Epidermal melanocyte (primary cell): ENCODE measurements at regions not wholly inside any gene's neighbourhood (a gene's known extent, or its start where the extent isn't known, plus 50 kb on each side); places are given as distances from the start of the nearest gene placed in this dataset.
A peak's percentile ranks its signal among the peaks of the same experiment; 100 is the strongest.
"Not testable (repeated sequence)": the region's sequence is repeated elsewhere in the genome, so short reads cannot be mapped to it uniquely, and the experiment has no call there.

Experiments
- DNase-seq: peaks from one replicate; pipeline ENCODE4 v3.0.0; 2011; ENCODE audit warnings: low spot score; ENCODE audit not compliant: insufficient read length

GRCh38 chr14:87816416-87816815 lies 176.6 kb downstream of the GALC start:
- DNase-seq, result no peak

GRCh38 chr14:87815121-87815520 lies 177.9 kb downstream of the GALC start:
- no peak for DNase-seq

GRCh38 chr14:87813686-87814085 lies 179.3 kb downstream of the GALC start:
- no peak for DNase-seq

GRCh38 chr14:87813211-87813610 lies 179.8 kb downstream of the GALC start:
- no peak for DNase-seq

GRCh38 chr14:87811246-87811645 lies 181.7 kb downstream of the GALC start:
- DNase-seq, result no peak

- no peak for DNase-seq
Observed at GRCh38 chr14:87810711-87811110, 182.3 kb downstream of the GALC start.

GRCh38 chr14:87809261-87809660 lies 183.7 kb downstream of the GALC start:
- DNase-seq, result no peak

- DNase-seq, result no peak
Observed at GRCh38 chr14:87805315-87805723, 187.7 kb downstream of the GALC start.

- DNase-seq, result no peak
Observed at GRCh38 chr14:87800216-87800615, 192.8 kb downstream of the GALC start.

- no peak for DNase-seq
Observed at GRCh38 chr14:87799400-87799799, 193.6 kb downstream of the GALC start.

GRCh38 chr14:87797001-87797400 lies 196.0 kb downstream of the GALC start:
- DNase-seq, result no peak

GRCh38 chr14:87794561-87794960 lies 198.4 kb downstream of the GALC start:
- DNase-seq, result no peak

GRCh38 chr14:87785897-87786296 lies 207.1 kb downstream of the GALC start:
- no peak for DNase-seq

GRCh38 chr14:87784386-87784785 lies 208.6 kb downstream of the GALC start:
- DNase-seq, result no peak

GRCh38 chr14:87783071-87783470 lies 209.9 kb downstream of the GALC start:
- DNase-seq, result no peak

GRCh38 chr14:87772854-87773253 lies 220.1 kb downstream of the GALC start:
- no peak for DNase-seq

GRCh38 chr14:87767567-87767901 lies 225.4 kb downstream of the GALC start:
- DNase-seq, result no peak

GRCh38 chr14:87758876-87759275 lies 234.1 kb downstream of the GALC start:
- DNase-seq, result no peak

- DNase-seq, result no peak
Observed at GRCh38 chr14:87756661-87757060, 236.3 kb downstream of the GALC start.

GRCh38 chr14:87754520-87755223 lies 238.3 kb downstream of the GALC start:
- no peak for DNase-seq

- no peak for DNase-seq
Observed at GRCh38 chr14:87748558-87748957, 244.4 kb downstream of the GALC start.

GRCh38 chr14:87745507-87746118 lies 247.4 kb downstream of the GALC start:
- peak; percentile 26 for DNase-seq

GRCh38 chr14:87734577-87735360 lies 258.2 kb downstream of the GALC start:
- DNase-seq, result not testable (repeated sequence)
